ENCODE measurements at regions not wholly inside any gene's neighbourhood (a gene's known extent, or its start where the extent isn't known, plus 50 kb on each side); places are given as distances from the start of the nearest gene placed in this dataset.
A peak's percentile ranks its signal among the peaks of the same experiment; 100 is the strongest.

DNA sequence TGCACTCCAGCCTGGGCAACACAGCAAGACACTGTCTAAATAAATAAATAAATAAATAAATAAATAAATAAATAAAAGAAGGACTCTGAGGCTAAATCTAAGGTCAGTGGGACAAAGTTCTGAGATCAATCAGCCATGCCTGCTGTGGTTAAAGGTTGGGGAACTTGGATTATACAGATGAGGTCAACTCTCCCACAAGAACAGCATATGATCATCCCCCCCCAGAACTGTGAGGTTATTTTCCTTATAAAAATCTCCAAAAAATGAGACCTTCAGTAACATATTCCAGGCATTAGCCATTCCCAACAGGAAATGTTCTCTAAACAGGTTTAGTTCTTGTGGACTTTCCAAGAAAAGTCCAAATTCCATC lies 90.3 kb downstream of the C16orf95 start:
- no peaks in the 10 kb centered on the region for H3K27me3 ChIP-seq
- peak overlapping the region in 1 of 2 donors; percentile 59 for H3K27ac ChIP-seq
- peaks cover 0 to 5% of the 10 kb centered on the region in 2 donors for H3K4me1 ChIP-seq
- DNase-seq (no peak), ATAC-seq (no peak)
- H3K36me3 ChIP-seq, result no peaks in the 10 kb centered on the region
- TF ChIP-seq, protein P1, sequence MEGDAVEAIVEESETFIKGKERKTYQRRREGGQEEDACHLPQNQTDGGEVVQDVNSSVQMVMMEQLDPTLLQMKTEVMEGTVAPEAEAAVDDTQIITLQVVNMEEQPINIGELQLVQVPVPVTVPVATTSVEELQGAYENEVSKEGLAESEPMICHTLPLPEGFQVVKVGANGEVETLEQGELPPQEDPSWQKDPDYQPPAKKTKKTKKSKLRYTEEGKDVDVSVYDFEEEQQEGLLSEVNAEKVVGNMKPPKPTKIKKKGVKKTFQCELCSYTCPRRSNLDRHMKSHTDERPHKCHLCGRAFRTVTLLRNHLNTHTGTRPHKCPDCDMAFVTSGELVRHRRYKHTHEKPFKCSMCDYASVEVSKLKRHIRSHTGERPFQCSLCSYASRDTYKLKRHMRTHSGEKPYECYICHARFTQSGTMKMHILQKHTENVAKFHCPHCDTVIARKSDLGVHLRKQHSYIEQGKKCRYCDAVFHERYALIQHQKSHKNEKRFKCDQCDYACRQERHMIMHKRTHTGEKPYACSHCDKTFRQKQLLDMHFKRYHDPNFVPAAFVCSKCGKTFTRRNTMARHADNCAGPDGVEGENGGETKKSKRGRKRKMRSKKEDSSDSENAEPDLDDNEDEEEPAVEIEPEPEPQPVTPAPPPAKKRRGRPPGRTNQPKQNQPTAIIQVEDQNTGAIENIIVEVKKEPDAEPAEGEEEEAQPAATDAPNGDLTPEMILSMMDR (IDR thresholded peaks at IDR 0.05), result no peak
- H3K9me3 ChIP-seq, result no peaks in the 10 kb centered on the region
- intact Hi-C loops (cut with DNase I), result no loop called here
- no peak overlapping the region for H3K4me3 ChIP-seq

GRCh38 chr16:87227296-87227951 lies 89.8 kb downstream of the C16orf95 start:
- Histone ChIP-seq H3K27me3 (no peaks in the 10 kb centered on the region), H3K4me1 (peaks cover 0 to 5% of the 10 kb centered on the region in 2 donors), H3K9me3 (peaks cover 0 to 2% of the 10 kb centered on the region in 2 donors), H3K36me3 (no peaks in the 10 kb centered on the region), H3K4me3 (no peak overlapping the region), H3K27ac (peak overlapping the region in 1 of 2 donors; percentile 59)
- ATAC-seq, result peak; percentile 47
- no peak for DNase-seq
- TF ChIP-seq, protein P1 (IDR thresholded peaks at IDR 0.05), result no peak
- intact Hi-C loops (cut with DNase I), result no loop called here

DNA sequence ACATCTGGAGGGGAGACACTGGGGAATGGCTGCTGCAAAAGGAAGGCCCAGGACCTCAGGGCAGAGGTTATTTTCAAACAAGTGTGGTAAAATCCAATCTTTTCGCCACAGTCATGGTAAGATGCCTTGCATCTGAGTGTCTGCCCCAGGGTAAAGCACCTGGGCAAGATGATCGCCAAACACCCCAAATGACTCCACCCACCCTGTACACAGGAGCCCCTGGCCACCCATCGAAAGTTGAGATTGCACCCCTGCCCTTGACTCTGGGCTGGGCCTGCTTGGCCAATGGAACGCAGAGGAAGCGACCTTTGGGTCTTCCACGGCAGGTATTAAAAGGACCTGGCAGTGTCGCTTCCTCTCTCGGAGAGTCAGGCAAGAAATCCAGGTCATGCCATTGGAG lies 88.8 kb downstream of the C16orf95 start:
- Histone ChIP-seq H3K9me3 (peaks cover 0 to 2% of the 10 kb centered on the region in 2 donors), H3K27ac (no peak overlapping the region), H3K36me3 (no peaks in the 10 kb centered on the region), H3K4me1 (peaks cover 0 to 5% of the 10 kb centered on the region in 2 donors), H3K4me3 (no peak overlapping the region), H3K27me3 (no peaks in the 10 kb centered on the region)
- ATAC-seq (no peak), DNase-seq (no peak)
- TF ChIP-seq, protein P1 (IDR thresholded peaks at IDR 0.05), result no peak
- intact Hi-C loops (cut with DNase I), result no loop called here

DNA sequence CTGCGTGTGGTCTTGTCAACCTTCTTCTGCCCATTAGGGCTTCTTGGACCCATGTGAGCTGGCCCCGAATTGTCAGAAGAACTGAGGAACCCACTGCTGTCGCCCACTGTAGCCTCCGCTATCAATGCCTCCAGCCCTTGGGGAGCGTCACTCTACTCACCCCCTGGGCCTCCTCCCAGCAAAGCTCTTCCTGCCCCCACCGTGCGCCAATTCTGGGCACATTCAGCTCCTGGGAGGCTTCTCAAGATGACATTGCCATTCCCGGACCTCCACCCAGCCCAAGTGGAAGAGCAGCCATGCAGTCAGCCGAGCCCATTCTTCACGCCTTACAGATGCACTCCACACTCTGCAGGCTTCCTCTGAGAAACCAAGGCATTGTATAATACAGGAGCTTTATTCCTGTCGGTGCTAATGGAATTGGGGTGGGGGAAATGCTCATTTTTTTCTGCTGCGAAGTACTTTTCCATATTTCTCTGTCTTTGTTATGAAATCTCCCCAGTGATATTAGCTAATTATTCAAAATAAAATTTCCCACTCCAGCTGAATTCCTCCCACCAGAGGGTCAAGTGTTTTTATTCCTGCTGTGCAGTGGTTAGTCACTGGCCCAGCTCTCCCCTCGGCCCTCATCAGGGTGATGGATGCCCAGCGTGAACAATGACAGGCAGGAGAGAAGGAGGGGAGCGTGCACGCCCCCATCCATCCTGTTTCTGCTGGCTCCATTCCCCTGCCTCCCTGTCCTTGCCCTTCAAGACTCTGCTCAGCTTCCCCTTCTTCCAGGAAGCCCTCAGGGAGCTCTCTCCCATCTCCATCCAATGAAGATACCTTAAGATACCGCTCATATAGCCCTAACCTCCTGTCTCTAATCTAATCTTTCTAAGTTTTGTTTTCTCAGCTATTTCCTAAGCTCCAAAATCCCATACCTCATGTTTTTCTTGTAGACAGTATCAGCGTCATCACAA lies 87.7 kb downstream of the C16orf95 start:
- intact Hi-C loops (cut with DNase I), result no loop called here
- ATAC-seq (no peak), DNase-seq (no peak)
- Histone ChIP-seq H3K36me3 (no peaks in the 10 kb centered on the region), H3K27ac (no peak overlapping the region), H3K4me3 (no peak overlapping the region), H3K27me3 (peaks cover 0 to 7% of the 10 kb centered on the region in 2 donors), H3K9me3 (peaks cover 0 to 2% of the 10 kb centered on the region in 2 donors), H3K4me1 (peaks cover 0 to 5% of the 10 kb centered on the region in 2 donors)
- TF ChIP-seq, protein P1 (IDR thresholded peaks at IDR 0.05), result no peak

GRCh38 chr16:87230571-87230970 lies 86.6 kb downstream of the C16orf95 start:
- Histone ChIP-seq H3K36me3 (no peaks in the 10 kb centered on the region), H3K4me3 (no peak overlapping the region), H3K4me1 (peaks cover 0 to 5% of the 10 kb centered on the region in 2 donors), H3K9me3 (peaks cover 0 to 2% of the 10 kb centered on the region in 2 donors), H3K27ac (no peak overlapping the region), H3K27me3 (peaks cover 0 to 13% of the 10 kb centered on the region in 2 donors)
- intact Hi-C loops (cut with DNase I), result no loop called here
- TF ChIP-seq, protein P1 (IDR thresholded peaks at IDR 0.05), result no peak
- DNase-seq, result no peak
- ATAC-seq, result no peak
